HCT116 (cell line): ENCODE measurements at regions not wholly inside any gene's neighbourhood (a gene's known extent, or its start where the extent isn't known, plus 50 kb on each side); places are given as distances from the start of the nearest gene placed in this dataset.

Source experiments
- ATAC-seq: fragments of 200-7000 bp; cut with Tn5 transposase; 2 replicates; pipeline ENCODE4 v1.9.1; 2020; ENCODE audit warnings: mild to moderate bottlenecking, moderate library complexity
- BruUV-seq: library from RNA; stranded (reverse); fragments of 400-500 nt; replicated peaks from 2 replicates; lab custom pipeline; 2021; lab: Mats Ljungman, UMichigan
- CTCF ChIA-PET: fragments of 300-600 bp; sonication (Branson Sonifier 250); formaldehyde crosslinking; loops from one replicate; lab custom pipeline; 2021; ENCODE audit warnings: antibody characterized with exemption; lab: Charles Lee
- POLR2A ChIA-PET: fragments of 300-600, 350-600 bp; sonication (Branson Sonifier 250); formaldehyde crosslinking; loops from one replicate; lab custom pipeline; 2021; ENCODE audit warnings: antibody characterized with exemption; lab: Charles Lee
- RAD21 ChIA-PET, 2 experiments: fragments of 300-600 bp; sonication (Branson Sonifier 250); formaldehyde crosslinking; loops; one replicate each; lab custom pipeline; 2023; ENCODE audit warnings: low total read pairs in 2 of 2; ENCODE audit not compliant: uncharacterized antibody in 2 of 2, unreplicated experiment in 2 of 2, low non-redundant PET in 1 of 2; lab: Charles Lee
- DNase-seq: peaks from one replicate; pipeline ENCODE4 v3.0.0-alpha.2; 2010; ENCODE audit warnings: low read depth, low spot score
- H2AFZ ChIP-seq: fragments of 200-600 bp; shearing (Covaris generic), sonication (generic); 2 replicates; pipeline ENCODE4 v1.6.1; 2017; ENCODE audit warnings: low read depth, mixed run types, mixed read lengths, antibody characterized with exemption, low read length; ENCODE audit not compliant: poor library complexity, severe bottlenecking
- H3K27ac ChIP-seq: 2 replicates; pipeline ENCODE4 v1.5.1; 2012; ENCODE audit warnings: low read depth, low read length
- H3K27me3 ChIP-seq: fragments of 200-600 bp; sonication (generic); 2 replicates; pipeline ENCODE4 v1.6.1; 2016; ENCODE audit warnings: mixed run types, low read length, mixed read lengths; ENCODE audit not compliant: insufficient read depth
- H3K36me3 ChIP-seq, 2 experiments: fragments of 200-500 bp in 1 of 2; fragments of 200-600 bp in 1 of 2; sonication (Bioruptor generic) in 1 of 2; sonication (generic) in 1 of 2; 2 replicates each; pipeline versions ENCODE4 v1.5.1 to v1.6.1; 2014 to 2016; ENCODE audit warnings: low read length in 2 of 2, inconsistent platforms in 1 of 2, mixed read lengths in 1 of 2, mixed run types in 1 of 2; ENCODE audit not compliant: insufficient read depth in 2 of 2, control insufficient read depth in 1 of 2
- H3K4me1 ChIP-seq, 2 experiments: fragments of 200-600 bp in 1 of 2; sonication (generic) in 1 of 2; 2 replicates each; pipeline versions ENCODE4 v1.5.1 to v1.6.1; 2012 to 2017; ENCODE audit warnings: low read length in 2 of 2, inconsistent platforms in 1 of 2, mild to moderate bottlenecking in 1 of 2, mixed read lengths in 1 of 2, mixed run types in 1 of 2, moderate library complexity in 1 of 2; ENCODE audit not compliant: insufficient read depth in 2 of 2, control insufficient read depth in 1 of 2
- H3K4me2 ChIP-seq: fragments of 200-600 bp; sonication (generic); 2 replicates; pipeline ENCODE4 v1.6.1; 2017; ENCODE audit warnings: mixed run types, low read length, mixed read lengths
- H3K4me3 ChIP-seq, 2 experiments: fragments of 200-600 bp in 1 of 2; sonication (generic) in 1 of 2; replicated peaks in 1 of 2; 2 replicates each; pipeline ENCODE4 v1.5.1; 2011 to 2016; ENCODE audit warnings: low read length in 2 of 2, control low read depth in 1 of 2, low read depth in 1 of 2, mild to moderate bottlenecking in 1 of 2, mixed read lengths in 1 of 2, mixed run types in 1 of 2
- H3K79me2 ChIP-seq: fragments of 200-600 bp; sonication (generic); 2 replicates; pipeline ENCODE4 v1.6.1; 2017; ENCODE audit warnings: mild to moderate bottlenecking, mixed run types, low read length, moderate library complexity, mixed read lengths; ENCODE audit not compliant: insufficient read depth
- H3K9ac ChIP-seq: fragments of 200-600 bp; sonication (generic); 2 replicates; pipeline ENCODE4 v1.6.1; 2016; ENCODE audit warnings: low read length, mixed read lengths
- H3K9me2 ChIP-seq: fragments of 200-600 bp; sonication (generic), shearing (Covaris generic); 2 replicates; pipeline ENCODE4 v1.6.1; 2017; ENCODE audit warnings: mixed run types, mild to moderate bottlenecking, moderate library complexity; ENCODE audit not compliant: insufficient read depth
- H3K9me3 ChIP-seq, 2 experiments: fragments of 200-500 bp in 1 of 2; fragments of 200-600 bp in 1 of 2; sonication (Bioruptor generic) in 1 of 2; sonication (generic) in 1 of 2; 2 replicates each; pipeline ENCODE4 v1.6.1; 2014 to 2017; ENCODE audit warnings: low read length in 2 of 2, mixed read lengths in 2 of 2, inconsistent platforms in 1 of 2, low read depth in 1 of 2, mild to moderate bottlenecking in 1 of 2, mixed run types in 1 of 2, moderate library complexity in 1 of 2; ENCODE audit not compliant: control insufficient read depth in 1 of 2, insufficient read depth in 1 of 2
- H4K20me1 ChIP-seq: fragments of 200-600 bp; sonication (generic), shearing (Covaris generic); 2 replicates; pipeline ENCODE4 v1.6.1; 2017; ENCODE audit warnings: mixed run types, mild to moderate bottlenecking, moderate library complexity; ENCODE audit not compliant: insufficient read depth
- EZH2 ChIP-seq: fragments of 200-600 bp; sonication (generic); IDR thresholded peaks from 2 replicates; pipeline ENCODE4 v1.6.1; 2017; ENCODE audit warnings: antibody characterized with exemption, mixed run types
- EZH2phosphoT487 ChIP-seq: fragments of 200-600 bp; IDR thresholded peaks from 2 replicates; pipeline ENCODE4 v1.6.1; 2018; ENCODE audit warnings: antibody characterized with exemption, borderline replicate concordance
- JUND ChIP-seq: IDR thresholded peaks from 2 replicates; pipeline ENCODE4 v1.6.1; 2012
- MAX ChIP-seq: IDR thresholded peaks from 2 replicates; pipeline ENCODE4 v1.6.1; 2012
- intact Hi-C: fragments of 100-400 bp; cut with micrococcal nuclease; formaldehyde crosslinking; loops from 2 replicates; pipeline ENCODE4 v1.10.0; 2022

- no peak overlapping the region for H3K4me3 ChIP-seq
- DNase-seq (no peak), ATAC-seq (no peak)
- RAD21 ChIA-PET = no interaction called here
- no peaks in the 10 kb centered on the region for H3K36me3 ChIP-seq
- no TSS peak for BruUV-seq
- H2AFZ ChIP-seq = no peak overlapping the region
- CTCF ChIA-PET = no interaction called here
- no peaks in the 10 kb centered on the region for H3K9me2 ChIP-seq
- H3K27me3 ChIP-seq = no peaks in the 10 kb centered on the region
- no peaks in the 10 kb centered on the region for H3K79me2 ChIP-seq
- no peak overlapping the region for H3K4me2 ChIP-seq
- H3K9me3 ChIP-seq = no peaks in the 10 kb centered on the region
- POLR2A ChIA-PET = interaction anchor here (0.6 kb wide), 1 partner anchor 10 kb away, joined by 3 read pairs; no protein-coding TSS in a partner anchor
- no peaks in the 10 kb centered on the region for H4K20me1 ChIP-seq
- intact Hi-C loops = no loop called here
- no peak overlapping the region for H3K9ac ChIP-seq
- no peak for TF ChIP-seq EZH2phosphoT487
- no peak for TF ChIP-seq MAX
- no peaks in the 10 kb centered on the region for H3K4me1 ChIP-seq
- H3K27ac ChIP-seq = no peak overlapping the region
Observed at GRCh38 chr1:217929213-217929885, 298.2 kb downstream of the SPATA17 start.

- Histone ChIP-seq H3K36me3 (no peaks in the 10 kb centered on the region), H3K9me3 (no peaks in the 10 kb centered on the region), H3K79me2 (no peaks in the 10 kb centered on the region), H3K9me2 (no peaks in the 10 kb centered on the region), H4K20me1 (no peaks in the 10 kb centered on the region), H3K27me3 (peaks cover 24% of the 10 kb centered on the region), H3K27ac (no peak overlapping the region), H2AFZ (no peak overlapping the region), H3K9ac (no peak overlapping the region), H3K4me1 (no peaks in the 10 kb centered on the region), H3K4me2 (no peak overlapping the region), H3K4me3 (no peak overlapping the region)
- TF ChIP-seq EZH2 (no peak), JUND (no peak)
- CTCF ChIA-PET = no interaction called here
- POLR2A ChIA-PET = no interaction called here
- no TSS peak for BruUV-seq
- RAD21 ChIA-PET = no interaction called here
- intact Hi-C loops = no loop called here
- ATAC-seq (no peak), DNase-seq (no peak)
Observed at GRCh38 chr1:217943361-217943760, 312.2 kb downstream of the SPATA17 start.
